Trophoblast cell (in vitro differentiated cells and primary cell): ENCODE measurements at regions not wholly inside any gene's neighbourhood (a gene's known extent, or its start where the extent isn't known, plus 50 kb on each side); places are given as distances from the start of the nearest gene placed in this dataset.

Source experiments
- DNase-seq, 2 donors: peaks; one replicate each; pipeline ENCODE4 v3.0.0-alpha.2; 2016
- H2AFZ ChIP-seq: 2 replicates; pipeline ENCODE4 v1.6.1; 2013; ENCODE audit warnings: low read length, moderate library complexity, mild to moderate bottlenecking; ENCODE audit not compliant: insufficient read depth, poor library complexity
- H2AK5ac ChIP-seq: 2 replicates; pipeline ENCODE4 v1.6.1; 2013; ENCODE audit warnings: mild to moderate bottlenecking, low read length
- H2BK120ac ChIP-seq: 2 replicates; pipeline ENCODE4 v1.6.1; 2013; ENCODE audit warnings: low read length, mild to moderate bottlenecking, moderate library complexity; ENCODE audit not compliant: insufficient read depth, poor library complexity
- H2BK12ac ChIP-seq: 2 replicates; pipeline ENCODE4 v1.6.1; 2013; ENCODE audit warnings: mild to moderate bottlenecking, low read length, moderate library complexity
- H2BK5ac ChIP-seq: 2 replicates; pipeline ENCODE4 v1.6.1; 2013; ENCODE audit warnings: low read length, low read depth, moderate library complexity, mild to moderate bottlenecking; ENCODE audit not compliant: poor library complexity
- H3K14ac ChIP-seq: 2 replicates; pipeline ENCODE4 v1.6.1; 2013; ENCODE audit warnings: mild to moderate bottlenecking, low read length
- H3K18ac ChIP-seq: 2 replicates; pipeline ENCODE4 v1.6.1; 2013; ENCODE audit warnings: mild to moderate bottlenecking, low read length
- H3K23ac ChIP-seq: 2 replicates; pipeline ENCODE4 v1.6.1; 2013; ENCODE audit warnings: low read length
- H3K27ac ChIP-seq: 2 replicates; pipeline ENCODE4 v1.5.1; 2013; ENCODE audit warnings: low read depth, mild to moderate bottlenecking, inconsistent platforms, low read length, moderate library complexity
- H3K27me3 ChIP-seq: 2 replicates; pipeline ENCODE4 v1.6.1; 2013; ENCODE audit warnings: inconsistent platforms, mild to moderate bottlenecking, low read length, moderate library complexity; ENCODE audit not compliant: insufficient read depth
- H3K36me3 ChIP-seq, 2 experiments: 1 replicate in 1 of 2; 2 replicates in 1 of 2; pipeline ENCODE4 v1.6.1; 2013; ENCODE audit warnings: low read length in 2 of 2, mild to moderate bottlenecking in 2 of 2, moderate library complexity in 1 of 2; ENCODE audit not compliant: insufficient read depth in 2 of 2, control insufficient read depth in 1 of 2
- H3K4ac ChIP-seq: 2 replicates; pipeline ENCODE4 v1.6.1; 2013; ENCODE audit warnings: low read depth, mild to moderate bottlenecking, low read length, moderate library complexity
- H3K4me1 ChIP-seq, 2 experiments: 1 replicate in 1 of 2; 2 replicates in 1 of 2; pipeline ENCODE4 v1.6.1; 2013; ENCODE audit warnings: low read length in 2 of 2, mild to moderate bottlenecking in 2 of 2, moderate library complexity in 1 of 2; ENCODE audit not compliant: insufficient read depth in 2 of 2, control insufficient read depth in 1 of 2
- H3K4me2 ChIP-seq: 2 replicates; pipeline ENCODE4 v1.6.1; 2013; ENCODE audit warnings: inconsistent platforms, mild to moderate bottlenecking, low read length, moderate library complexity
- H3K4me3 ChIP-seq: 2 replicates; pipeline ENCODE4 v1.5.1; 2013; ENCODE audit warnings: mild to moderate bottlenecking, low read depth, low read length, inconsistent platforms
- H3K79me1 ChIP-seq: one replicate; pipeline ENCODE4 v1.6.1; 2013; ENCODE audit warnings: low read length
- H3K79me2 ChIP-seq: 2 replicates; pipeline ENCODE4 v1.6.1; 2013; ENCODE audit warnings: low read length, mild to moderate bottlenecking; ENCODE audit not compliant: control insufficient read depth, insufficient read depth, poor library complexity
- H3K9ac ChIP-seq: 2 replicates; pipeline ENCODE4 v1.6.1; 2013; ENCODE audit warnings: mild to moderate bottlenecking, low read length
- H3K9me3 ChIP-seq: 2 replicates; pipeline ENCODE4 v1.6.1; 2013; ENCODE audit warnings: low read depth, mild to moderate bottlenecking, control low read depth, inconsistent platforms, low read length; ENCODE audit not compliant: insufficient read depth
- H4K12ac ChIP-seq: 2 replicates; pipeline ENCODE4 v1.6.1; 2013; ENCODE audit warnings: low read depth, mild to moderate bottlenecking, low read length, moderate library complexity
- H4K8ac ChIP-seq: 2 replicates; pipeline ENCODE4 v1.6.1; 2013; ENCODE audit warnings: low read depth, mild to moderate bottlenecking, low read length, moderate library complexity
- H4K91ac ChIP-seq: one replicate; pipeline ENCODE4 v1.6.1; 2013; ENCODE audit warnings: low read depth, mild to moderate bottlenecking, low read length, moderate library complexity
- WGBS: extraction: QIAGEN DNeasy Blood & Tissue Kit; methylation state at CpG from one replicate; pipeline ENCODE4 v1.1.7; 2013; ENCODE audit warnings: missing lambda C conversion rate; ENCODE audit not compliant: insufficient read length, insufficient coverage; ENCODE audit errors: extremely low coverage; 5-methylcytosine and 5-hydroxymethylcytosine counted together

- Histone ChIP-seq H3K27me3 (no peaks in the 10 kb centered on the region), H3K79me1 (no peaks in the 10 kb centered on the region), H4K12ac (no peak overlapping the region), H3K23ac (no peak overlapping the region), H4K91ac (no peak overlapping the region), H3K9ac (no peak overlapping the region), H2AK5ac (no peak overlapping the region), H3K4me3 (no peak overlapping the region), H3K9me3 (peaks cover 59% of the 10 kb centered on the region), H3K4me2 (no peak overlapping the region), H3K36me3 (no peaks in the 10 kb centered on the region), H4K8ac (no peak overlapping the region), H2BK12ac (no peak overlapping the region), H2BK120ac (no peak overlapping the region), H3K4me1 (no peaks in the 10 kb centered on the region), H3K79me2 (no peaks in the 10 kb centered on the region), H3K4ac (no peak overlapping the region), H3K27ac (no peak overlapping the region), H3K14ac (no peak overlapping the region), H2AFZ (no peak overlapping the region), H3K18ac (no peak overlapping the region), H2BK5ac (no peak overlapping the region)
- no CpG with 5 or more reads among the region's 9 CpGs for WGBS
- DNase-seq, result no peak
Observed at GRCh38 chr22:47267513-47268282, 505.2 kb downstream of the TBC1D22A start.

- H4K91ac ChIP-seq, result no peak overlapping the region
- no CpG with 5 or more reads among the region's 4 CpGs for WGBS
- no peaks in the 10 kb centered on the region for H3K79me2 ChIP-seq
- H4K8ac ChIP-seq, result no peak overlapping the region
- H2BK12ac ChIP-seq, result no peak overlapping the region
- H3K14ac ChIP-seq, result no peak overlapping the region
- H3K9me3 ChIP-seq, result peaks cover 60% of the 10 kb centered on the region
- no peak overlapping the region for H3K23ac ChIP-seq
- H2AFZ ChIP-seq, result no peak overlapping the region
- no peaks in the 10 kb centered on the region for H3K36me3 ChIP-seq
- H3K9ac ChIP-seq, result no peak overlapping the region
- no peaks in the 10 kb centered on the region for H3K79me1 ChIP-seq
- H2AK5ac ChIP-seq, result no peak overlapping the region
- no peak overlapping the region for H2BK120ac ChIP-seq
- no peak overlapping the region for H3K4me3 ChIP-seq
- H3K4me2 ChIP-seq, result no peak overlapping the region
- H3K27ac ChIP-seq, result no peak overlapping the region
- H3K4ac ChIP-seq, result no peak overlapping the region
- no peak overlapping the region for H2BK5ac ChIP-seq
- H3K27me3 ChIP-seq, result no peaks in the 10 kb centered on the region
- no peaks in the 10 kb centered on the region for H3K4me1 ChIP-seq
- H3K18ac ChIP-seq, result no peak overlapping the region
- no peak for DNase-seq
- H4K12ac ChIP-seq, result no peak overlapping the region
Observed at GRCh38 chr22:47266329-47266728, 503.9 kb downstream of the TBC1D22A start.

GRCh38 chr22:47260551-47260950, 498.1 kb downstream of the TBC1D22A start:
- H3K79me2 ChIP-seq, result no peaks in the 10 kb centered on the region
- H4K91ac ChIP-seq, result no peak overlapping the region
- no peak overlapping the region for H4K12ac ChIP-seq
- H2BK12ac ChIP-seq, result no peak overlapping the region
- DNase-seq, result no peak
- H3K18ac ChIP-seq, result no peak overlapping the region
- no peak overlapping the region for H2BK120ac ChIP-seq
- no peak overlapping the region for H2AK5ac ChIP-seq
- H2BK5ac ChIP-seq, result no peak overlapping the region
- no peak overlapping the region for H4K8ac ChIP-seq
- no peak overlapping the region for H3K23ac ChIP-seq
- H3K4ac ChIP-seq, result no peak overlapping the region
- no peak overlapping the region for H2AFZ ChIP-seq
- H3K79me1 ChIP-seq, result no peaks in the 10 kb centered on the region
- no peak overlapping the region for H3K9ac ChIP-seq
- WGBS, result no CpG with 5 or more reads among the region's 5 CpGs
- peaks cover 57% of the 10 kb centered on the region for H3K9me3 ChIP-seq
- H3K14ac ChIP-seq, result no peak overlapping the region
- no peaks in the 10 kb centered on the region for H3K27me3 ChIP-seq
- H3K27ac ChIP-seq, result no peak overlapping the region
- no peaks in the 10 kb centered on the region for H3K4me1 ChIP-seq
- H3K36me3 ChIP-seq, result no peaks in the 10 kb centered on the region
- H3K4me3 ChIP-seq, result no peak overlapping the region
- H3K4me2 ChIP-seq, result no peak overlapping the region

GRCh38 chr22:47259990-47260389, 497.5 kb downstream of the TBC1D22A start:
- H2BK12ac ChIP-seq, result no peak overlapping the region
- H3K27ac ChIP-seq, result no peak overlapping the region
- no peak overlapping the region for H3K9ac ChIP-seq
- no peak overlapping the region for H3K4me2 ChIP-seq
- H2BK5ac ChIP-seq, result no peak overlapping the region
- WGBS, result no CpG with 5 or more reads among the region's 5 CpGs
- no peak overlapping the region for H3K4ac ChIP-seq
- peaks cover 55% of the 10 kb centered on the region for H3K9me3 ChIP-seq
- no peaks in the 10 kb centered on the region for H3K4me1 ChIP-seq
- no peak overlapping the region for H2BK120ac ChIP-seq
- H3K18ac ChIP-seq, result no peak overlapping the region
- H2AFZ ChIP-seq, result no peak overlapping the region
- no peak overlapping the region for H3K23ac ChIP-seq
- no peaks in the 10 kb centered on the region for H3K36me3 ChIP-seq
- H2AK5ac ChIP-seq, result no peak overlapping the region
- H3K79me2 ChIP-seq, result no peaks in the 10 kb centered on the region
- H4K91ac ChIP-seq, result no peak overlapping the region
- H3K79me1 ChIP-seq, result no peaks in the 10 kb centered on the region
- no peak overlapping the region for H3K4me3 ChIP-seq
- H4K12ac ChIP-seq, result no peak overlapping the region
- DNase-seq, result no peak
- no peak overlapping the region for H3K14ac ChIP-seq
- H3K27me3 ChIP-seq, result no peaks in the 10 kb centered on the region
- no peak overlapping the region for H4K8ac ChIP-seq
